ENCODE measurements at regions not wholly inside any gene's neighbourhood (a gene's known extent, or its start where the extent isn't known, plus 50 kb on each side); places are given as distances from the start of the nearest gene placed in this dataset.

DNA sequence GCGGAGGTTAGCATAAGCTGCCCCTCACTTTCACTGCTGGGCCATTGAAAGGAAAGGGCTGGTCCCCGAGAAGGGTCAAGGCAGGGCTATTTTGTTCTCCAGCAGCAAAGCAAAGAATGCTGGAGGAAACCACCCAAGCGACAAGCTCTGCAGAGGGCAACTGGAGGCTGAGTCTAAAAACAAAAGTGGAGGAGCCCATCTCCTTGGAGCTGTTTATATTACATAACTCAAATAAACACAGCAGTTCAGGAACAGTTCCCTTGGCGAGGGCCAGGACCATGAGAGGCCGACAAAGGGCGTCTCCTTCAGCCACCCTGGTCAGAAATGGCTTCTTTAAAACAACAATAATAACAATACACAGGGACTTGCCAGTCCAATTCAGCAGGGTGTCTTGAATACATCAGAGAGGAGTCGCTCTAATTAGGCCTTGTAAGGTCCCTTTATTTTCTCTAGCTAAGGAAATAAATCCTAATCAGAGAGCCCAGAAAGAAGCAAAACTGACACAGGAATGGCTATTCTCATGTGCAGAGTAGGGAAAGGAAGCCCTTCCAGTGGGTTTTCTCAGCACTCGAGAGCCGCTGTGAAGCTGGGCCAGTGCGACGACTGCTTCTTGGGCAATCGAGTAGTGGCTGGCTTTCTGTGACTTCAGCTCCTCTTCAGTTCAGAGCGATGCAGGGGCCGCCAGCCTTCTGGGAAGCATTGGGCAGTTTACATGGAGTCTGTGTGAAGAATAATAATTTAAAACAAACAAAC lies 57.0 kb upstream of the TARBP1 start:
- DNase-seq = no peak

DNA sequence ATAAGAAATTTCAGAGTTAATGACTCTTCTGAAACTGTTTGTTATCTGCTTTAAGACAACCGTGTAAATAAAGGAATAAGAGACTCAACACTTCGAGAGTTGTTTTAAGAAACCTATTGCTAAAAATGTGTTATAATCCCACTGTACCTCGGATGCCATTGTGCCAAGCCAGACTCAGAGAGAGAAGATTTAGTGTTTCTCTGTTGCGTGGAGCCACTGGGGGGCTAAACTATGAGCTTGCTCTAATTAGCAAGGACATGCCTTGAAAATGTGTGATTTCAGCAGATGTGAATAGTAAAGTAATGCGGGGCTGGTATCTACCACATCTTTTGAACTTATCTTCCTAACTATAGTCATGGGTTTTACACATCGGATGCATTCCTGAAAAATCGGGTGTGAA lies 56.2 kb upstream of the TARBP1 start:
- DNase-seq = no peak

DNA sequence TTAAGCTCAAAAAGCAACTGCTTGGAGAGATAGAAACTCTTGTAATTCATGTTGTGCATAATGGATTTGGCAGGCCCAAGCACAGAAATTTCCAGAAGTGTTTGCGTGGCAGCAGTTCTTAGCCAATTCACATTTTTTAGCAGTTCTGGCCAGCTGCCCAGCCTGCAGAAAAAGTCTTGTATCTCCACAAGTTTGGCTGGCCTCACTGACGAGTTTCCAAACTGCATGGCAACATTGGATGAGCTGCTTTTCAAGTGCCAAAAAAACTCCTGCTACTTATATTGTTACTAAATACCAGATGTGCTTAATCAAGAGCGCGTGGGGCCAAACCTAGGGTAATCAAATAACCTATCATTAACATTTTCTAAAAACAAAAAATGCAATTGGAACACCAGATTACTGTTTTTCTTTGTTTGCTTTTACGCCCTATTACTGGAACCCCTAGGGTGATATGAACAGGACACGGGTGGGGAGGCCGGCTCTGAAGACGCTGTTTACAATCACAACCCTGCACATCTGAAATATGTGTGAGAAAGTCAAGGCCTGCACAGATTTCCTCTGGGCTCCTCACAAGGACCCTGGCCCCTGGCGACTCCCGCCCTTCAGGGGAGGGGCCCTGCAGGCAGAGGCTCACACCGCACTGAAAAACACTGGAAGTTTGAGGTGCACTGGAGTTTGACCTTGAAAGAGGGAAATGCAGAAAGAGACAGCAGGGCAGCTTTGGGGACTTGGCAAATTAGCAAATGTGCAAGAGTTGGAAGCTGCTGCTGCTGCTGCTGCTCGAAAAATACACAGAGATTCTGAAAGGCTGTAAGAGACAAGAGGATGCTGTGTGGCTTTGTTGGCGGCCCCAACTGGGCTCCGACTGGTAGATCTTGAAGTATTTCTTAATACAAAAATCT lies 55.2 kb upstream of the TARBP1 start:
- DNase-seq = no peak

DNA sequence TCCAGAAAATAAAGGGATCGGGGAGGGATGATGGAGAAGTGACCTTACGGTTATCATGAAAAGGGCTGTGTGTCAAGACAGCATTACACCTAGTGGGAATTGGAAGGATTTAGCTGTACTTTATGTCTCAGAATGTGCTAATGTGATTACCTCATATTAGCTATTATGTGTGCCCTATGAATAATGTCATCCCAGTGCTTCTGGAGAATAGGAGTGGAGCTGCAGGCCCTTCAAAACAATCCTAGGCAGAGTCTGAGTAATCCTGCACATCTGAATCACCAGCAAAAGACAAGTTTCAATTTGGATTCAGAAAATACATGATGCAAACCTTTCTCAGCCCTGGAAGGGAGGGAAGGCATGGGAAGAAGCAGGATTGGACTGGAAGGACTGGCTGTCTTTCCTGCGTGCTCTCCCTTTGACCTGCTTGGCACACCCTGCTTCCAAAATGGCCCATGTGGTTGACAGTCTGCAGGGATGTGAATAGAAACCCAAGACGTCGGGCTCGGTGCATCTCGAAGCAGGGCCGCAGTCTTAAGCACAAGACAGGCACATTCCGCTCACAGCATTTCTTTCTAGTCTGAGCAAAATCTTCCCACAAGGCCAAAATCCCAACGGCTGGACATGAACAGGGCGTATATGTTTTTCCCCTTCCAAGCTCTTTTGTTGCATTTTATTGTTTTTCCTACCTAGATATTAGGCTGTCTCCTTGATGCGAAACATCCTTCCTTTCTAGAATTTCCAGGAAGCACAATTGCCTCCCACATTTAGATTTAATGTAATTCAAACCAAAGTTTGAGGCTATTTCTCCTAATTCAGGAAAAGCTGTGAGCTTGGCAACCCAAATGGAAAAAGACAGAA lies 54.3 kb upstream of the TARBP1 start:
- no peak for DNase-seq

DNA sequence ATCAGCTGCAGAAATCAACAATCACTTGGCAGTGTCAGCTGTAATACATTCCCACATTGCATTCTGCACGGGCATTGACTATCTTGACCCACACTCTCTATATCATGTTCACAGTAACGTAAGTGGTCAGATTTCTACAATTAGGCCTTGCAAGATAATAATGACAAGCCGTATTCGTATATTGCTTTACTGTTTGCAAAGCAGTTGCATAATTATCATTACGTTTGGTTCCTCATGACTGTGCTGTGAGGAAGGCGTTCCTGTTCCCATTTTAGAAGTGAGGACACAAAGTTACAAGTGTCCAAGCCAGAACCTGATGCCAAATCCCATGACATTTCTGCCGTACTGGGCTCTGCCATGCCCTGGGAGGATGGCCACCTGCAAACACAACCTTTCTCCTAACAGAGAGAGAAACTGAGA lies 53.5 kb upstream of the TARBP1 start:
- DNase-seq = no peak

DNA sequence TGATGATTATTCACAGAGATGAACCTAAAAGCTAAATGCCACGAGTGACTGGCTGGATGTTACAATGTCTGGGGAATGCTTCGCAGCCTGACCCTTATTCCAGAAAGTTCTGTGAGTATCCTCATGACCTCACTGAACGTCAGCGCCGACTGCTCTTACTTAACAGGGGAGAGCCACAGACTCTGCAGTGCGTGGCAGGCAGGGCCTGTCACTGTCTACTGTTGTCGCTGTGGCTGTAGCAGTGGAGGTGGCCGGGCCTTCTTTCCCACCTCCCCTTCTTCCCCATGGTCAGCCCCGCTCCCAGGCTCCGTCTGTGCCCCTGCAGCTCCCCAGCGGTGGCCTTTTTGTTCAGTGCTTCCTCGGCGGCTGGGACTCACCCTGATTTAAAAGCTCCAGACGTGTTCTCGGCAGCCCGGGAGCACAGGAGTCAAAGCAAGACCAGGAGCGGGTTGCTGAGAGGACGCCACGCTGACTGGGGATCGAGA lies 52.2 kb upstream of the TARBP1 start:
- no peak for DNase-seq

DNA sequence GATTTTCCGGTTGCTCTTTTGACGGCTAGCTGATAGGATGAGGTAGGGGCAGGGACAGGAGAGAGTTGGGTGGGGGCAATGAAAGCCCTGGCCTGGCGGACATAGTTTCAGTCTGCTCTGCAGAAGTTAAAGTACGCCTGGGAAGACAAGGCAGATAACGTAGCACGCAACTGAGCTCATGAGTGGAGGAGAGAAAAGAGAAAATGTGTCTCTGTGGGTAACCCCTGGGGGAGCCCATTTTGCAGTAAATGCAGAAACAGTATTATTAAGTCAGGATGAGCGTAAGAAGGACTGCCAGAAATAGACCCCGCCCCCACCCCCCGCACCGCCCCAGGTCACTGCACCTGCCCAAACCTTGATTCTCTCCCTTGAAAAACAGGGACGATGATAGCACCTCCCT lies 51.7 kb upstream of the TARBP1 start:
- DNase-seq = no peak

DNA sequence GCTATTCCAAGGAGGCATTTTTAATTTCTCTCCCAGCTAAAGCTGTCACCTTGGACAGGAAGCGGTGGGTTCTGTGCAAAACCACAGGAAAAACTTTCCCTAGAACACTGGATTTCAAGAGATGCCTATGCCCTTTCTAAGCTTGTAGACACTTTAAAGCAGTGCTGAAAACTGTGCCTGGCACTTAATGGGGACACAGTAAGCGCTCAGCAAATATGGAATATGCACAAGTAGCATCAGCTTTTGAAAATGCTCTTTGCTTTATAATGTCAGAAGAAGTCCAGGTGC lies 50.9 kb upstream of the TARBP1 start:
- DNase-seq = no peak

DNA sequence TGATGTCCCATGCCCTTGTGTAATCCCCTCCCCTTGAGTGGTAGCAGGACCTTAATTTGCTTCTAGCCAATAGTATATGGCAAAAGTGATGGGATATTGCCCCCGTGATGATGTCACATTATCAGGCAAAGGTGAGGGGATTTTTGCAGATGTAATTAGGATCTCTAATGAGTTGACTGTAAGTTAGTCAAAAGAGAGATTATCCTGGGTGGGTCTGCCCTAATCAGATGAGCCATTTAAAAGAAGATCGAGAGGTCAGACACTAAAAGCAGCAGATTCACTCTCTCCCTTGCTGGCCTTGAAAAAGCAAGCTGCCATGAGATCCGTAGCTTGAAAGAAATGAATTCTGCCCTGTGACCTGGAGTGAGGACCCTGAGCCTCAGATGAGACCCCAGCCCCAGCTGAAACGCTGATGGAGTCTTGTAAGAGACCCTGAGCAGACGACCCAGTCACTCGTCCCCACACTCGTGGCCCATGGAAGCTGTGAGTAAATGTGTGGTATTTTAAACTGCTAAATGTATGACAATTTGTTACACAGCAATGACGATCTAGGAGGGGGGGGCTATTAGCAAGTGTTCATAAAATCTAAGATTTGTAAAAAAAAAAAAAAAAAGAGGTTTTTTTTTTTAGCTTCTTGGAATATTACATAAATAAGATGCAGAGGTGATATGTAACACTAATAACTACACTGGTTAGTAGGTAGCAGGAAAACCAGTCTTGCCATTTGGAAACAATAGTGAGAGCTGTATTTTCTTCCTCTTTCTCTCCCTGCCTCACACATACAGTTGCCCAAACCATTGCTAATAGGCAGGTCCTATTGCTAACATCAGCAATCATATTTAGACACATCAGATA lies 50.3 kb upstream of the TARBP1 start:
- no peak for DNase-seq
